A673 (cell line): ENCODE measurements at regions not wholly inside any gene's neighbourhood (a gene's known extent, or its start where the extent isn't known, plus 50 kb on each side); places are given as distances from the start of the nearest gene placed in this dataset.

Experiments used
- BruUV-seq: library from RNA; stranded (reverse); fragments of 400-500 nt; replicated peaks from 2 replicates; lab custom pipeline; 2021; lab: Mats Ljungman, UMichigan
- CTCF ChIA-PET: fragments of 300-600 bp; sonication (Branson Sonifier 250); formaldehyde crosslinking; loops from one replicate; lab custom pipeline; 2022; ENCODE audit warnings: antibody characterized with exemption; lab: Charles Lee
- POLR2A ChIA-PET: fragments of 300-600 bp; sonication (Branson Sonifier 250); formaldehyde crosslinking; loops from one replicate; lab custom pipeline; 2022; ENCODE audit warnings: antibody characterized with exemption; ENCODE audit not compliant: low non-redundant PET; lab: Charles Lee
- DNase-seq: peaks from one replicate; pipeline ENCODE4 v3.0.0-alpha.2; 2015; ENCODE audit warnings: low spot score
- H3K27ac ChIP-seq: fragments of 200-600 bp; sonication (generic); 2 replicates; pipeline ENCODE4 v1.5.1; 2016; ENCODE audit warnings: mixed run types, low read depth, mild to moderate bottlenecking, mixed read lengths, antibody characterized with exemption, low read length; ENCODE audit not compliant: poor library complexity, severe bottlenecking
- H3K27me3 ChIP-seq: fragments of 200-600 bp; sonication (generic); replicated peaks from 2 replicates; pipeline ENCODE4 v1.6.1; 2017; ENCODE audit warnings: mixed run types, low read depth, mild to moderate bottlenecking, mixed read lengths, antibody characterized with exemption, low read length; ENCODE audit not compliant: insufficient read depth, poor library complexity
- H3K36me3 ChIP-seq: fragments of 200-600 bp; sonication (generic); 2 replicates; pipeline ENCODE4 v1.6.1; 2016; ENCODE audit warnings: mixed run types, mild to moderate bottlenecking, mixed read lengths, antibody characterized with exemption, low read length; ENCODE audit not compliant: insufficient read depth, poor library complexity, severe bottlenecking
- H3K4me1 ChIP-seq: fragments of 200-600 bp; sonication (generic); 2 replicates; pipeline ENCODE4 v1.6.1; 2017; ENCODE audit warnings: mixed run types, mild to moderate bottlenecking, mixed read lengths, antibody characterized with exemption, low read length; ENCODE audit not compliant: insufficient read depth, poor library complexity, severe bottlenecking
- H3K4me3 ChIP-seq: fragments of 200-600 bp; sonication (generic); 2 replicates; pipeline ENCODE4 v1.5.1; 2016; ENCODE audit warnings: low read depth, mixed run types, mild to moderate bottlenecking, mixed read lengths, low read length; ENCODE audit not compliant: poor library complexity, severe bottlenecking
- H3K9me3 ChIP-seq: fragments of 200-600 bp; sonication (generic); 2 replicates; pipeline ENCODE4 v1.6.1; 2016; ENCODE audit warnings: mixed run types, low read depth, mild to moderate bottlenecking, mixed read lengths, antibody characterized with exemption, low read length; ENCODE audit not compliant: poor library complexity, severe bottlenecking
- CTCF ChIP-seq: fragments of 300-800, 200-600 bp; sonication (generic); conservative IDR thresholded peaks from 2 replicates; pipeline ENCODE4 v1.5.1; 2017; ENCODE audit warnings: low read depth, mild to moderate bottlenecking, antibody characterized with exemption, low read length, moderate library complexity, mixed read lengths
- EZH2 ChIP-seq: fragments of 200-600 bp; sonication (generic); IDR thresholded peaks from 2 replicates; pipeline ENCODE4 v1.6.1; 2017; ENCODE audit warnings: borderline replicate concordance, low read depth, mild to moderate bottlenecking, mixed read lengths, antibody characterized with exemption, low read length; ENCODE audit not compliant: poor library complexity, severe bottlenecking
- intact Hi-C: fragments of 100-400 bp; cut with micrococcal nuclease; formaldehyde crosslinking; loops from one replicate; pipeline ENCODE4 v1.10.0; 2022; ENCODE audit not compliant: unreplicated experiment

GRCh38 chr12:86735851-86736250, 479.7 kb upstream of the MGAT4C start:
- H3K4me3 ChIP-seq, result no peak overlapping the region
- POLR2A ChIA-PET, result no interaction called here
- H3K27ac ChIP-seq, result no peak overlapping the region
- H3K36me3 ChIP-seq, result no peaks in the 10 kb centered on the region
- intact Hi-C loops, result no loop called here
- no peak for DNase-seq
- H3K9me3 ChIP-seq, result no peaks in the 10 kb centered on the region
- CTCF ChIA-PET, result no interaction called here
- H3K4me1 ChIP-seq, result no peaks in the 10 kb centered on the region
- no peaks in the 10 kb centered on the region for H3K27me3 ChIP-seq
- TF ChIP-seq CTCF, result no peak
- no peak for TF ChIP-seq EZH2
- BruUV-seq, result no TSS peak

- POLR2A ChIA-PET, result no interaction called here
- intact Hi-C loops, result no loop called here
Observed at GRCh38 chr12:86735072-86735471, 478.9 kb upstream of the MGAT4C start.

DNA sequence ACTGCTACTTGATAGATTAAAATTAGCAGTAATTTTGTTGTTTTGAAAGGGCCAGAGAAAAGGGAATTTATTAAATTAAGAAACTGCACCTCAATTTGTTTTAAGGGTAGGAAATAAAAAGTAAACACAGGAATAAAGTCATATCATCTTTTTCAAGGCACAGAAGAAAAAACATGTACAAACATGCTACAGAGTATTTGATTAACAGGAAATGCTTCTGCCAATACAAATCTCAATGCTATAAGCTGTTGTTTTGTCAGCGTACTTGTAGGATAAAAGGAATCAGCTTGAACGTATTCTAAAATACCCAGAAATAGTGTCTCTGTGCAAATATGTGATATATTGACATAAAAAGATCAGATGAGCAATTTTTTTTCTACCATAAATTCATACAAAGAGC, 474.0 kb upstream of the MGAT4C start:
- ChIA-PET CTCF (no interaction called here), POLR2A (no interaction called here)
- DNase-seq, result no peak
- H3K4me3 ChIP-seq, result no peak overlapping the region
- intact Hi-C loops, result no loop called here
- H3K27me3 ChIP-seq, result no peaks in the 10 kb centered on the region
- H3K36me3 ChIP-seq, result no peaks in the 10 kb centered on the region
- H3K9me3 ChIP-seq, result no peaks in the 10 kb centered on the region
- H3K4me1 ChIP-seq, result no peaks in the 10 kb centered on the region
- no peak overlapping the region for H3K27ac ChIP-seq
- no peak for TF ChIP-seq CTCF
- no peak for TF ChIP-seq EZH2
- no TSS peak for BruUV-seq

More at GRCh38 chr12:86735072-86735471, 478.9 kb upstream of the MGAT4C start:
- no peaks in the 10 kb centered on the region for H3K36me3 ChIP-seq
- H3K9me3 ChIP-seq, result no peaks in the 10 kb centered on the region
- BruUV-seq, result no TSS peak
- H3K27ac ChIP-seq, result no peak overlapping the region
- no peaks in the 10 kb centered on the region for H3K27me3 ChIP-seq
- H3K4me3 ChIP-seq, result no peak overlapping the region
- DNase-seq, result no peak
- CTCF ChIA-PET, result no interaction called here
- no peaks in the 10 kb centered on the region for H3K4me1 ChIP-seq
- TF ChIP-seq EZH2, result no peak
- no peak for TF ChIP-seq CTCF
